Liver (tissue), 7 donors: ENCODE measurements at regions not wholly inside any gene's neighbourhood (a gene's known extent, or its start where the extent isn't known, plus 50 kb on each side); places are given as distances from the start of the nearest gene placed in this dataset.
A peak's percentile ranks its signal among the peaks of the same experiment; 100 is the strongest.

Source experiments
- DNase-seq: peaks from one replicate; pipeline ENCODE4 v3.0.0-alpha.2; 2017; ENCODE audit warnings: low spot score
- H3K27ac ChIP-seq, 2 donors: one replicate each; pipeline ENCODE4 v1.7.0; 2013; ENCODE audit warnings: inconsistent platforms in 2 of 2, low read length in 2 of 2, control low read depth in 1 of 2, low read depth in 1 of 2, mild to moderate bottlenecking in 1 of 2
- H3K27me3 ChIP-seq, 4 donors: one replicate each; pipeline versions ENCODE4 v1.6.1 to v1.7.0; 2013; ENCODE audit warnings: low read length in 3 of 4, inconsistent platforms in 1 of 4, mild to moderate bottlenecking in 1 of 4, moderate library complexity in 1 of 4; ENCODE audit not compliant: control insufficient read depth in 4 of 4, insufficient read depth in 4 of 4
- H3K36me3 ChIP-seq, 4 donors: one replicate each; pipeline versions ENCODE4 v1.6.1 to v1.7.0; 2013; ENCODE audit warnings: low read length in 3 of 4, mild to moderate bottlenecking in 3 of 4, low read depth in 1 of 4, moderate library complexity in 1 of 4; ENCODE audit not compliant: control insufficient read depth in 4 of 4, insufficient read depth in 3 of 4
- H3K4me1 ChIP-seq, 4 donors: one replicate each; pipeline versions ENCODE4 v1.6.1 to v1.7.0; 2013; ENCODE audit warnings: low read length in 3 of 4, mild to moderate bottlenecking in 3 of 4, moderate library complexity in 1 of 4; ENCODE audit not compliant: control insufficient read depth in 4 of 4, insufficient read depth in 4 of 4
- H3K4me3 ChIP-seq, 3 donors: one replicate each; pipeline versions ENCODE4 v1.6.1 to v1.7.0; 2013; ENCODE audit warnings: low read length in 3 of 3, control low read depth in 1 of 3, low read depth in 1 of 3, mild to moderate bottlenecking in 1 of 3
- H3K9ac ChIP-seq, 2 donors: one replicate each; pipeline ENCODE4 v1.7.0; 2013; ENCODE audit warnings: low read length in 2 of 2, mild to moderate bottlenecking in 2 of 2, moderate library complexity in 2 of 2, control low read depth in 1 of 2, low read depth in 1 of 2
- H3K9me3 ChIP-seq, 4 donors: one replicate each; pipeline versions ENCODE4 v1.6.1 to v1.7.0; 2013; ENCODE audit warnings: low read length in 3 of 4; ENCODE audit not compliant: control insufficient read depth in 4 of 4
- ATF3 ChIP-seq: IDR thresholded peaks from 2 replicates; pipeline ENCODE4 v1.6.1; 2016; ENCODE audit warnings: antibody characterized with exemption
- EGR1 ChIP-seq, 2 donors: IDR thresholded peaks; 2 replicates each; pipeline ENCODE4 v1.6.1; 2016 to 2018; ENCODE audit warnings: antibody characterized with exemption in 2 of 2, low read depth in 2 of 2
- FOXA1 ChIP-seq: IDR thresholded peaks from 2 replicates; pipeline ENCODE4 v1.6.1; 2016; ENCODE audit warnings: antibody characterized with exemption
- FOXA2 ChIP-seq: IDR thresholded peaks from 2 replicates; pipeline ENCODE4 v1.6.1; 2016; ENCODE audit warnings: antibody characterized with exemption
- GABPA ChIP-seq, 2 donors: IDR thresholded peaks in 1 of 2; conservative IDR thresholded peaks in 1 of 2; 2 replicates each; pipeline ENCODE4 v1.6.1; 2016; ENCODE audit warnings: antibody characterized with exemption in 2 of 2, mild to moderate bottlenecking in 1 of 2, moderate library complexity in 1 of 2
- HNF4A ChIP-seq, 2 donors: conservative IDR thresholded peaks; 2 replicates each; pipeline ENCODE4 v1.6.1; 2016; ENCODE audit warnings: antibody characterized with exemption in 2 of 2, mild to moderate bottlenecking in 2 of 2
- HNF4G ChIP-seq: IDR thresholded peaks from 2 replicates; pipeline ENCODE4 v1.6.1; 2016; ENCODE audit warnings: antibody characterized with exemption
- JUND ChIP-seq, 2 donors: IDR thresholded peaks; 2 replicates each; pipeline ENCODE4 v1.6.1; 2016; ENCODE audit warnings: antibody characterized with exemption in 2 of 2
- MAX ChIP-seq: IDR thresholded peaks from 2 replicates; pipeline ENCODE4 v1.6.1; 2016; ENCODE audit warnings: antibody characterized with exemption
- NR2F2 ChIP-seq: IDR thresholded peaks from 2 replicates; pipeline ENCODE4 v1.6.1; 2016; ENCODE audit warnings: antibody characterized with exemption
- RAD21 ChIP-seq, 2 donors: IDR thresholded peaks; 2 replicates each; pipeline ENCODE4 v1.6.1; 2016; ENCODE audit warnings: antibody characterized with exemption in 2 of 2, mild to moderate bottlenecking in 2 of 2
- SP1 ChIP-seq: IDR thresholded peaks from 2 replicates; pipeline ENCODE4 v1.6.1; 2018; ENCODE audit warnings: antibody characterized with exemption, mild to moderate bottlenecking
- TAF1 ChIP-seq: conservative IDR thresholded peaks from 2 replicates; pipeline ENCODE4 v1.6.1; 2016; ENCODE audit warnings: antibody characterized with exemption, mild to moderate bottlenecking
- YY1 ChIP-seq: IDR thresholded peaks from 2 replicates; pipeline ENCODE4 v1.6.1; 2016; ENCODE audit warnings: antibody characterized with exemption, mild to moderate bottlenecking
- ZBTB33 ChIP-seq: IDR thresholded peaks from 2 replicates; pipeline ENCODE4 v1.6.1; 2016; ENCODE audit warnings: antibody characterized with exemption
- WGBS: extraction: QIAGEN DNeasy Blood & Tissue Kit; methylation state at CpG from one replicate; pipeline ENCODE4 v1.1.7; 2013; 5-methylcytosine and 5-hydroxymethylcytosine counted together
- donor health status: healthy.
- donor health status: healthy.
- donor health status: healthy.
- donor health status: healthy.

GRCh38 chr16:52786091-52786490 is 239.1 kb upstream of the TOX3 start (continued):
- TF ChIP-seq ZBTB33 (no peak), MAX (no peak), NR2F2 (no peak), JUND (IDR thresholded peaks at IDR 0.05) (no peak), RAD21 (IDR thresholded peaks at IDR 0.05) (no peak), HNF4A (conservative IDR thresholded peaks at IDR 0.05) (no peak), GABPA (IDR thresholded peaks at IDR 0.05 in 1 of 2, conservative IDR thresholded peaks at IDR 0.05 in 1 of 2) (no peak), ATF3 (no peak), FOXA2 (no peak), TAF1 (no peak)

- no peak overlapping the region for H3K4me3 ChIP-seq
- no peaks in the 10 kb centered on the region for H3K4me1 ChIP-seq
- no peaks in the 10 kb centered on the region for H3K27me3 ChIP-seq
- no peaks in the 10 kb centered on the region for H3K36me3 ChIP-seq
- TF ChIP-seq GABPA (IDR thresholded peaks at IDR 0.05 in 1 of 2, conservative IDR thresholded peaks at IDR 0.05 in 1 of 2), result no peak
- TF ChIP-seq SP1, result no peak
- no peak for TF ChIP-seq MAX
- no peak for TF ChIP-seq EGR1 (IDR thresholded peaks at IDR 0.05; ENCODE audit: low read depth in 2 of 2)
- no peak for TF ChIP-seq NR2F2
- no peak for TF ChIP-seq RAD21 (IDR thresholded peaks at IDR 0.05)
- no peak for TF ChIP-seq YY1
- no peak for TF ChIP-seq JUND (IDR thresholded peaks at IDR 0.05)
- H3K27ac ChIP-seq, result no peak overlapping the region
- DNase-seq, result no peak
- WGBS, result 91% methylated on average over 4 of the region's 4 CpGs
- no peak overlapping the region for H3K9ac ChIP-seq
- H3K9me3 ChIP-seq, result no peaks in the 10 kb centered on the region
Measured at GRCh38 chr16:52785653-52786052, 238.7 kb upstream of the TOX3 start.

- Histone ChIP-seq H3K4me3 (no peak overlapping the region), H3K36me3 (no peaks in the 10 kb centered on the region), H3K27me3 (no peaks in the 10 kb centered on the region), H3K27ac (no peak overlapping the region), H3K4me1 (no peaks in the 10 kb centered on the region), H3K9me3 (no peaks in the 10 kb centered on the region), H3K9ac (no peak overlapping the region)
- TF ChIP-seq RAD21 (IDR thresholded peaks at IDR 0.05), result no peak
- TF ChIP-seq EGR1 (IDR thresholded peaks at IDR 0.05; ENCODE audit: low read depth in 2 of 2), result no peak
- TF ChIP-seq NR2F2, result peak; percentile 39
- no peak for TF ChIP-seq TAF1
- no peak for TF ChIP-seq FOXA1
- no peak for TF ChIP-seq SP1
- TF ChIP-seq HNF4G, result no peak
- DNase-seq, result no peak
Measured at GRCh38 chr16:52783616-52784015, 236.7 kb upstream of the TOX3 start.
